ENCODE measurements at regions not wholly inside any gene's neighbourhood (a gene's known extent, or its start where the extent isn't known, plus 50 kb on each side); places are given as distances from the start of the nearest gene placed in this dataset.

DNA sequence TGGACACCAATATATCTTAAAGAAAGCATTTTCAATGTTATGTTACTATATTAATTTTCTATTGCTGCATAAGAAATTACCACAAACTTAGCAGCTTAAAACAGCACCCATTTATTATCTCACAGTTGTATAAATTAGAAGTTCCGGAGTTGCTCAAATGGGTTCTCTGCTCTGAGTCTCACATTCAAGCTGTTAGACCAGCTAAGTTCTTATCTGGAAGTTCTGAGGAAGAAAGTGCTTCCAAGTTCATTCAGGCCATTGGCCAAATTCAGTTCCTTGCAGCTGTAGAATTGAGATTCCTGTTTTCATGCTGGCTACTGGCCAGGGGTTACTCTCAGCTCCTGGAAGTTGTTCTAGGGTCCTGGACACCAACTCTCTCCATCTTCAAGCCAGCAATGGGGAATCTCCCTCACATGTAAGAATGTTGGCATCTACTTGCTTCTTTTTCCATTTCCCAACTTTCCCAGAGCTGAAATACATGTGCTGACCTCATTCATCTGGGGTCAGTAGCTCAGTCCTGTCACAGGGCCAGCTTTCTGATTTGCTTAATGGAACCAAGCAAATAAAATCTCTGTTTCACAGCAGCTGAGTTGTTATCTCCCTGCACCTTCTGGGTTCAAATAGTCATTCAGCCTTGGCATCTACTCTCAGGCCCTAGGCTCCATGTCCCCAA lies 99.6 kb upstream of the INTU start:
- DNase-seq = no peak

- no peak for DNase-seq
Measured at GRCh38 chr4:127534041-127534825, 98.5 kb upstream of the INTU start.

- DNase-seq = no peak
Measured at GRCh38 chr4:127538016-127538415, 94.7 kb upstream of the INTU start.

DNA sequence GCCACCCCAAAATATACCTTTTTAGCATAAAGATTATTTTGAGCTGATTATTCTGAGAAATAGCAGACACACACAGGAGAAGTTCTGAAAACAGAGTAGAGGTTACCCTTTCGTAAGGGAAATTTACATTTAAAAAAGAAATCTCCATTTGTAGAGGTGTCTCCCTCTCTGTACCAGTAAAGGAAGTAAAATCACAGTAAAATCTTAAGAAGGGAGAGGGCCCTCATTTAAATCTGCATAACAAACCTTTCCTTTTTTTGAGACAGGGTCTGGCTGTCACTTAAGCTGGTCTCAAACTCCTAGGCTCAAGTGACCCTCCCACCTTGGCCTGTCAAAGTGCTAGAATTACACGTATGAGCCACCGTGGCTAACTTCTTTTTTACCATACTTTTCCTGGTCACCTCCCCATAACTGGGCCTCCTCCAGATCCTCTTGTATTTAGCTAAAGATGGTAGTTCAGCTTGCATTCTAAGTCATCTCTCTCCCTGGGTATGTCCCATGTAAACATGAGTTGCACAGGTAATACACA lies 92.2 kb upstream of the INTU start:
- no peak for DNase-seq

- DNase-seq = no peak
Measured at GRCh38 chr4:127545271-127545670, 87.5 kb upstream of the INTU start.

DNA sequence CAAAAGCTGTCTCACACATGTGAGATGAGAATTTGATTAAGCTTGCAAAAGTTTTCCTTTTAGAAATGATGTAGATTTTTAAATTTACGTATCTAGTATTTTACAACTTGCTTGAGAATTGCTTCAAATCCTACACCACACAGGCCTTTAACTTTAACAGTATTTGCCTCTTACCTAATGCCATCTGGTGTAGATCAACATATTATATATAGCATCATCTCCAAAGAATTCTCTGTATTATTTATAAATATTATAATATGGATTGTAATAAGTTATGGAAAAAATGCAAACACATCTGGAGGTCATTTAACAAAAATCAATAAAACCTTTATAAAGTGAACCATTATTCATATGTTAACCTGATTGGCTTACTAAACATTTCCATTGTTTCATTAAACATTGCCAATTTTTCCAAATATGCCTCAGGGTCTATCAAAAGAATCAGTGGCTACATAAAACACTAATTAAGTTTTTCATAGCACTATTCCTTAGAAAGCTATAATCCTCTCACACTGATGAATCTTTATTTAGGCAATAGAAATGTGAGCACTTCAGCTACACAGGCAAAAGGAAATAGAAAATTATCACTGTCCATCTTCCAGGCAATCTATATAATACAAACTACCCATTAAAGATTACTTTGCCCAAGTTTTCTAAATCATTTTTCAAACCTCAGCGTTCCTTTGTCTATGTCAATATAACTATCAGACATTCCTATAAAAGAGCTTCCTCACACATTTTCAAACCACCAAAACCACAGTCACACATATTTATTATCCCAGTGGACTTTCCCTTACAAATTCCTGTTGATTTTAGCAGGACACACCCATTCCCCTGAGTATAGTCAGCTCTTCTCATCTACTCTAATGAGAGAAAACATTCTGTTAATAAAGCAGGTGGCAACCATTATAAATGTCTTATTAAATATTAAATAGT lies 83.5 kb upstream of the INTU start:
- no peak for DNase-seq

GRCh38 chr4:127555106-127555505 lies 77.7 kb upstream of the INTU start:
- no peak for DNase-seq

GRCh38 chr4:127558088-127558487 lies 74.7 kb upstream of the INTU start:
- no peak for DNase-seq

DNA sequence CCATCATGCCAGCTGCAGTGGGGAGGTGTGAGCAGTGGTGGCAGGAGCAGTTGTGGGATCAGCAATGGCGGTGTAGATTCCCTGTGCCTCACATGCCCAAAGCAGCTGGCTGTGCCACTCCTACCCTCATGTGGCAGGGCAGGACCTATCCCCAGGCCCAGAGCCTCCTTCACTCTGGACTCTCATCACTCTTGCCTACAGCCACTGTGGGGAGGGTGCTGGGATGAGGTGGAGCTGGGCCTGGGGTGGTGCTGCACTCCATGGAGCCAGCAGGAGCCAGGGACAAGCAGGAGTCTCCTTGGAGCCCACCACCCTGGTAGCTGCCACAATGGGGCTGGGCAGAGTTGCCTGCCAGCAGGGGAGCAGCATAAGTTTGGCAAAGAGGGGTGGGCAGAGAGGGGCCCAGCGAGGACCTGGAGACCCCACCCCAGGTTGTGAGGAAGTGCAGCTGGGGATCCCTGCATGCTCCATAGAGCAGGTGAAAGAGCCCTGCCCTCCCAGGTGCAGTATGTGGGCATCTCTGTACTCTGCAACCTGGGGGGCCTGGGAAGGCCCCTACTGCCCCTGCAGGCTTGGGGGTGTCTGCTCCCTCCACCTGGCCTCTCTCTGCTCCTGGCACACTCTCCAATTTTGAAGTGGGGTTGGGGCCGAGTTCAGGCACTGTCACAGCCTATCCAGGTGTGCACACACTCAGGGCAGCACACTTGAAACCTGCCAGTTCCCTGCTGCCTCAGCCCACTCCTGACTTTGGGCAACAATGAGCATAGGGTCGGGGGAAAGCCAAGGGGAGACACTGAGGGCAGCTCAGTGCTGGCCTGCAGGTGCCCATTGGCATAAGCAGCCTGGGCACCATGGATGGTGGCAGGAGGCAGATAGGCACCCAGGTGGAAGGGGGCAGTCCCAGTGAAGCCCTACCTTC lies 74.0 kb upstream of the INTU start:
- no peak for DNase-seq

- no peak for DNase-seq
Measured at GRCh38 chr4:127559981-127560380, 72.8 kb upstream of the INTU start.

DNA sequence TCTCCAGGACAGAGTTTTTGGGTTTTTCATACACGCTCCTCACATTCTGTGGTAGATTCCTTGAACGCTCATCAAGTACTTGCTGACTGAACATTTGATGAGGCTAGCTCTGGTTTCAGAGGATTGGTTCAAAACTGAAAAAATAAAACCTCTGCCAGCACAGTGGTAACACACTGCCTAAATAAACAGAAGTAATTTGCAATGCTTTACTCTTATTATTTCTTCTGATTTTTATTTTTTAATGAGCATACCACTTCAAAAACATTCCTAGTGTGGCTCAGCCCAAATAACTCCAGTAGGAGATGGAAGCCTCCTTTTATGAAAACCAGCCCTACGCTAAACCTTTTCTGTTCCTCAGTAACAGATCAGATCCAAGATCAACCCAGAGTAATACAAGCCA lies 72.0 kb upstream of the INTU start:
- DNase-seq = no peak

GRCh38 chr4:127574643-127575042 lies 58.1 kb upstream of the INTU start:
- DNase-seq = no peak

GRCh38 chr4:127575888-127576287 lies 56.9 kb upstream of the INTU start:
- no peak for DNase-seq

GRCh38 chr4:127578491-127578890 lies 54.3 kb upstream of the INTU start:
- no peak for DNase-seq

DNA sequence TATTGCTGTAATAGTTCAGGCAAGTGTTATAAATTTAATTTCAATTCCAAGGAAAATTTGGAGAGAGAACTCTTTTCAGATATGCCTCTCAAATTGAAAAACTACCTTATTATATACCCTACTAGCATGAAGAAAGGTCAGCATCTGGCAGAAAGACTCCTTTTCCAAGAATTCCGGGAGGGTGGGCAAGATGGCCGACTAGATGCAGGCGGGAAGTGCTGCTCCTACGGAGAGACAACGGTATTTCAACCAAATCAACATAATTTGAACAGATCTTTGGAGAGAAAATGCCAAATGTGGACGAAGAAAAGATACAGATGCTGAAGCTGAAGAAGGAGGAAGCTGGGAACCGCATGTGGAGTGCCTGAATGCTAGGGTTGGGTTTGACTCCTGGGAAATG lies 53.8 kb upstream of the INTU start:
- DNase-seq = no peak

GRCh38 chr4:127579821-127580220 lies 52.9 kb upstream of the INTU start:
- DNase-seq = no peak

GRCh38 chr4:127580300-127580699 lies 52.5 kb upstream of the INTU start:
- no peak for DNase-seq

GRCh38 chr4:127580891-127581290 lies 51.9 kb upstream of the INTU start:
- DNase-seq = no peak

All from NCI-H1930 (cell line).